H9 (cell line): ENCODE measurements at regions not wholly inside any gene's neighbourhood (a gene's known extent, or its start where the extent isn't known, plus 50 kb on each side); places are given as distances from the start of the nearest gene placed in this dataset.

Source experiments
- DNase-seq: peaks from one replicate; pipeline ENCODE4 v3.0.0-alpha.2; 2017
- H2AFZ ChIP-seq: one replicate; pipeline ENCODE4 v1.6.1; 2013; ENCODE audit warnings: mild to moderate bottlenecking, low read length, control low read depth, moderate library complexity
- H2AK5ac ChIP-seq: 2 replicates; pipeline ENCODE4 v1.6.1; 2013; ENCODE audit warnings: low read length, control low read depth, mixed read lengths; ENCODE audit not compliant: insufficient read length
- H2BK120ac ChIP-seq: one replicate; pipeline ENCODE4 v1.6.1; 2013; ENCODE audit warnings: low read depth, mild to moderate bottlenecking, low read length, control low read depth, inconsistent platforms; ENCODE audit not compliant: poor library complexity, severe bottlenecking
- H2BK12ac ChIP-seq: 2 replicates; pipeline ENCODE4 v1.6.1; 2013; ENCODE audit warnings: low read length, control low read depth, mixed read lengths, low read depth; ENCODE audit not compliant: insufficient read length
- H2BK15ac ChIP-seq: 2 replicates; pipeline ENCODE4 v1.6.1; 2013; ENCODE audit warnings: low read depth, low read length, control low read depth
- H2BK20ac ChIP-seq: one replicate; pipeline ENCODE4 v1.6.1; 2013; ENCODE audit warnings: low read depth, mild to moderate bottlenecking, low read length, control low read depth, inconsistent platforms; ENCODE audit not compliant: poor library complexity, severe bottlenecking
- H2BK5ac ChIP-seq: 2 replicates; pipeline ENCODE4 v1.6.1; 2013; ENCODE audit warnings: low read length, control low read depth, mixed read lengths; ENCODE audit not compliant: insufficient read length
- H3K14ac ChIP-seq: 2 replicates; pipeline ENCODE4 v1.6.1; 2013; ENCODE audit warnings: low read length, control low read depth; ENCODE audit not compliant: insufficient read depth
- H3K18ac ChIP-seq: 2 replicates; pipeline ENCODE4 v1.6.1; 2013; ENCODE audit warnings: low read depth, mild to moderate bottlenecking, mixed read lengths, low read length, control low read depth; ENCODE audit not compliant: insufficient read length
- H3K23ac ChIP-seq: 2 replicates; pipeline ENCODE4 v1.6.1; 2013; ENCODE audit warnings: low read length, control low read depth, mixed read lengths, low read depth; ENCODE audit not compliant: insufficient read length
- H3K23me2 ChIP-seq: 2 replicates; pipeline ENCODE4 v1.6.1; 2013; ENCODE audit warnings: low read depth, mild to moderate bottlenecking, mixed read lengths, low read length, control low read depth; ENCODE audit not compliant: insufficient read length, poor library complexity, severe bottlenecking
- H3K27ac ChIP-seq: 2 replicates; pipeline ENCODE4 v1.5.1; 2013; ENCODE audit warnings: low read length, control low read depth, mixed read lengths, low read depth; ENCODE audit not compliant: insufficient read length
- H3K27me3 ChIP-seq: 2 replicates; pipeline ENCODE4 v1.6.1; 2013; ENCODE audit warnings: low read length, control low read depth, inconsistent platforms; ENCODE audit not compliant: insufficient read depth
- H3K4ac ChIP-seq: 2 replicates; pipeline ENCODE4 v1.6.1; 2013; ENCODE audit warnings: low read depth, mild to moderate bottlenecking, control low read depth, inconsistent platforms, low read length, moderate library complexity
- H3K4me1 ChIP-seq: 2 replicates; pipeline ENCODE4 v1.6.1; 2013; ENCODE audit warnings: low read length, control low read depth, inconsistent platforms; ENCODE audit not compliant: insufficient read depth
- H3K4me2 ChIP-seq: 2 replicates; pipeline ENCODE4 v1.6.1; 2013; ENCODE audit warnings: low read length, control low read depth, mixed read lengths; ENCODE audit not compliant: insufficient read length, insufficient read depth
- H3K56ac ChIP-seq: 2 replicates; pipeline ENCODE4 v1.6.1; 2013; ENCODE audit warnings: low read depth, mild to moderate bottlenecking, mixed read lengths, low read length, control low read depth; ENCODE audit not compliant: insufficient read length
- H3K79me1 ChIP-seq: 2 replicates; pipeline ENCODE4 v1.6.1; 2013; ENCODE audit warnings: low read depth, mild to moderate bottlenecking, moderate library complexity, low read length, control low read depth, inconsistent platforms; ENCODE audit not compliant: insufficient read depth, poor library complexity, severe bottlenecking
- H3K79me2 ChIP-seq: 2 replicates; pipeline ENCODE4 v1.6.1; 2013; ENCODE audit warnings: low read length, control low read depth, inconsistent platforms; ENCODE audit not compliant: insufficient read depth
- H3K9ac ChIP-seq: 2 replicates; pipeline ENCODE4 v1.6.1; 2013; ENCODE audit warnings: low read length, control low read depth, mixed read lengths; ENCODE audit not compliant: insufficient read length; ENCODE audit errors: extremely low read depth
- H3K9me3 ChIP-seq: one replicate; pipeline ENCODE4 v1.6.1; 2013; ENCODE audit warnings: low read depth, low read length, inconsistent platforms; ENCODE audit not compliant: control insufficient read depth
- H3T11ph ChIP-seq: one replicate; pipeline ENCODE4 v1.6.1; 2013; ENCODE audit warnings: mild to moderate bottlenecking, low read length, control low read depth, inconsistent platforms
- H4K20me1 ChIP-seq: one replicate; pipeline ENCODE4 v1.6.1; 2013; ENCODE audit not compliant: control insufficient read depth, insufficient read length, insufficient read depth
- H4K5ac ChIP-seq: 2 replicates; pipeline ENCODE4 v1.6.1; 2013; ENCODE audit warnings: low read depth, mild to moderate bottlenecking, mixed read lengths, low read length, control low read depth; ENCODE audit not compliant: insufficient read length
- H4K8ac ChIP-seq: replicated peaks from 2 replicates; pipeline ENCODE4 v1.6.1; 2013; ENCODE audit warnings: low read length, control low read depth, mixed read lengths, low read depth; ENCODE audit not compliant: insufficient read length
- H4K91ac ChIP-seq: 2 replicates; pipeline ENCODE4 v1.6.1; 2013; ENCODE audit warnings: low read depth, mild to moderate bottlenecking, moderate library complexity, mixed read lengths, low read length, control low read depth; ENCODE audit not compliant: insufficient read length
- H3K27ac Mint-ChIP-seq, 3 experiments: 2 replicates in 2 of 3; 3 replicates in 1 of 3; pipeline ENCODE4 v1.8.0; 2020 to 2021; ENCODE audit warnings: mixed read lengths in 3 of 3, mild to moderate bottlenecking in 1 of 3, moderate library complexity in 1 of 3
- H3K27me3 Mint-ChIP-seq: 2 replicates; pipeline ENCODE4 v1.8.0; 2021; ENCODE audit warnings: low read depth, mild to moderate bottlenecking, moderate library complexity, mixed read lengths
- H3K36me3 Mint-ChIP-seq, 3 experiments: 2 replicates in 2 of 3; 3 replicates in 1 of 3; pipeline ENCODE4 v1.8.0; 2020 to 2021; ENCODE audit warnings: low read depth in 3 of 3, mixed read lengths in 3 of 3; ENCODE audit not compliant: insufficient read depth in 1 of 3
- H3K4me1 Mint-ChIP-seq, 2 experiments: 2 replicates each; pipeline ENCODE4 v1.8.0; 2020; ENCODE audit warnings: mixed read lengths in 2 of 2
- H3K4me3 Mint-ChIP-seq, 2 experiments: 2 replicates in 1 of 2; 3 replicates in 1 of 2; pipeline ENCODE4 v1.8.0; 2020 to 2021; ENCODE audit warnings: mild to moderate bottlenecking in 2 of 2, mixed read lengths in 2 of 2, moderate library complexity in 1 of 2
- H3K9me3 Mint-ChIP-seq, 2 experiments: 2 replicates in 1 of 2; 3 replicates in 1 of 2; pipeline ENCODE4 v1.8.0; 2020; ENCODE audit warnings: mild to moderate bottlenecking in 2 of 2, mixed read lengths in 2 of 2, moderate library complexity in 1 of 2
- WGBS: extraction: QIAGEN DNeasy Blood & Tissue Kit; methylation state at CpG from one replicate; pipeline ENCODE4 v1.1.7; 2013; ENCODE audit warnings: missing lambda C conversion rate, low lambda C conversion rate, mixed read lengths; ENCODE audit not compliant: insufficient read length; ENCODE audit errors: extremely low coverage; 5-methylcytosine and 5-hydroxymethylcytosine counted together
- TF ChIP-seq, protein P1 (sequence below): fragments of 200-600 bp; sonication (generic); conservative IDR thresholded peaks from 3 replicates; pipeline ENCODE4 v1.8.0; 2021; ENCODE audit warnings: antibody characterized with exemption, mild to moderate bottlenecking

DNA sequence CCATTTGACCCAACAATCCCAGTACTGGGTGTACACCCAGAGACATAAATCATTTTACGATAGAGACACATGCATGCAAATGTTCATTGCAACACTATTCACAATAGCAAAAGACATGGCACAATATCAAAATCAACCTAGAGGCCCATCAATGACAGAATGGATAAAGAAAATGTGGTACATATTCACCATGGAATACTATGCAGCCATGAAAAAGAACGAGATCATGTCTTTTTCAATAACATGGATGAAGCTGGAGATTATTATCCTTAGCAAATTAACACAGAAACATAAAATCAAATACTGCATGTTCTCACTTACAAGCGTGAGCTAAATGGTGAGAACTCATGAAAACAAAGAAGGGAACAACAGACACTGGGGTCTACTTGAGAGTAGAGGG is 249.1 kb downstream of the RASSF9 start:
- no peak overlapping the region for H4K5ac ChIP-seq
- DNase-seq: no peak
- WGBS: no CpG with 5 or more reads among the region's 3 CpGs
- H3K9me3 ChIP-seq: no peaks in the 10 kb centered on the region
- H2BK12ac ChIP-seq: no peak overlapping the region
- H3K27ac ChIP-seq: no peak overlapping the region
- no peak overlapping the region for H2BK15ac ChIP-seq
- H3K4me1 ChIP-seq: no peaks in the 10 kb centered on the region; the same call in 1 of the 2 replicates
- no peak overlapping the region for H4K91ac ChIP-seq
- no peak overlapping the region for H3K9ac ChIP-seq
- no peak overlapping the region for H2BK20ac ChIP-seq
- H3K4ac ChIP-seq: no peak overlapping the region
- H3K23ac ChIP-seq: no peak overlapping the region
- TF ChIP-seq, protein P1, sequence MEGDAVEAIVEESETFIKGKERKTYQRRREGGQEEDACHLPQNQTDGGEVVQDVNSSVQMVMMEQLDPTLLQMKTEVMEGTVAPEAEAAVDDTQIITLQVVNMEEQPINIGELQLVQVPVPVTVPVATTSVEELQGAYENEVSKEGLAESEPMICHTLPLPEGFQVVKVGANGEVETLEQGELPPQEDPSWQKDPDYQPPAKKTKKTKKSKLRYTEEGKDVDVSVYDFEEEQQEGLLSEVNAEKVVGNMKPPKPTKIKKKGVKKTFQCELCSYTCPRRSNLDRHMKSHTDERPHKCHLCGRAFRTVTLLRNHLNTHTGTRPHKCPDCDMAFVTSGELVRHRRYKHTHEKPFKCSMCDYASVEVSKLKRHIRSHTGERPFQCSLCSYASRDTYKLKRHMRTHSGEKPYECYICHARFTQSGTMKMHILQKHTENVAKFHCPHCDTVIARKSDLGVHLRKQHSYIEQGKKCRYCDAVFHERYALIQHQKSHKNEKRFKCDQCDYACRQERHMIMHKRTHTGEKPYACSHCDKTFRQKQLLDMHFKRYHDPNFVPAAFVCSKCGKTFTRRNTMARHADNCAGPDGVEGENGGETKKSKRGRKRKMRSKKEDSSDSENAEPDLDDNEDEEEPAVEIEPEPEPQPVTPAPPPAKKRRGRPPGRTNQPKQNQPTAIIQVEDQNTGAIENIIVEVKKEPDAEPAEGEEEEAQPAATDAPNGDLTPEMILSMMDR: no peak
- Mint-ChIP-seq H3K27ac (no peak overlapping the region), H3K4me3 (no peak overlapping the region), H3K4me1 (peaks cover 11 to 16% of the 10 kb centered on the region in 2 experiments), H3K27me3 (no peaks in the 10 kb centered on the region), H3K36me3 (peaks cover 0 to 13% (median 0%) of the 10 kb centered on the region in 3 experiments; a peak in 3 of 7 replicates), H3K9me3 (peaks cover 5 to 10% of the 10 kb centered on the region in 2 experiments; a peak in 4 of 5 replicates)
- H3T11ph ChIP-seq: no peak overlapping the region
- no peak overlapping the region for H3K14ac ChIP-seq
- H2AFZ ChIP-seq: no peak overlapping the region
- no peaks in the 10 kb centered on the region for H3K79me2 ChIP-seq
- no peak overlapping the region for H4K8ac ChIP-seq
- no peaks in the 10 kb centered on the region for H3K79me1 ChIP-seq
- H2BK5ac ChIP-seq: no peak overlapping the region
- no peaks in the 10 kb centered on the region for H4K20me1 ChIP-seq
- no peak overlapping the region for H3K4me2 ChIP-seq
- H3K23me2 ChIP-seq: no peaks in the 10 kb centered on the region
- no peak overlapping the region for H2BK120ac ChIP-seq
- H3K18ac ChIP-seq: no peak overlapping the region
- no peaks in the 10 kb centered on the region for H3K27me3 ChIP-seq
- no peak overlapping the region for H3K56ac ChIP-seq
- no peak overlapping the region for H2AK5ac ChIP-seq
